RPMI8226 (cell line): ENCODE measurements at regions not wholly inside any gene's neighbourhood (a gene's known extent, or its start where the extent isn't known, plus 50 kb on each side); places are given as distances from the start of the nearest gene placed in this dataset.

Source experiments
- DNase-seq: peaks from one replicate; pipeline ENCODE4 v3.0.0-alpha.2; 2015

GRCh38 chr13:34777089-34777913 lies 164.8 kb upstream of the NBEA start:
- DNase-seq: no peak

GRCh38 chr13:34777914-34778303 lies 164.2 kb upstream of the NBEA start:
- no peak for DNase-seq

GRCh38 chr13:34779171-34779570 lies 162.9 kb upstream of the NBEA start:
- DNase-seq: no peak

GRCh38 chr13:34793301-34793700 lies 148.8 kb upstream of the NBEA start:
- DNase-seq: no peak

GRCh38 chr13:34803756-34804155 lies 138.3 kb upstream of the NBEA start:
- no peak for DNase-seq

- DNase-seq: no peak
Measured at GRCh38 chr13:34805347-34805746, 136.7 kb upstream of the NBEA start.

GRCh38 chr13:34808649-34809048 lies 133.4 kb upstream of the NBEA start:
- no peak for DNase-seq

GRCh38 chr13:34810996-34811395 lies 131.1 kb upstream of the NBEA start:
- no peak for DNase-seq

- no peak for DNase-seq
Measured at GRCh38 chr13:34815526-34815925, 126.5 kb upstream of the NBEA start.

- no peak for DNase-seq
Measured at GRCh38 chr13:34816245-34816884, 125.7 kb upstream of the NBEA start.

GRCh38 chr13:34816908-34817665 lies 125.0 kb upstream of the NBEA start:
- DNase-seq: no peak

- no peak for DNase-seq
Measured at GRCh38 chr13:34822650-34823049, 119.4 kb upstream of the NBEA start.

GRCh38 chr13:34826432-34826831 lies 115.6 kb upstream of the NBEA start:
- no peak for DNase-seq

- DNase-seq: no peak
Measured at GRCh38 chr13:34833562-34834182, 108.4 kb upstream of the NBEA start.

GRCh38 chr13:34842466-34842865 lies 99.6 kb upstream of the NBEA start:
- DNase-seq: no peak

- no peak for DNase-seq
Measured at GRCh38 chr13:34847766-34848165, 94.3 kb upstream of the NBEA start.

GRCh38 chr13:34849406-34849805 lies 92.7 kb upstream of the NBEA start:
- DNase-seq: no peak

- no peak for DNase-seq
Measured at GRCh38 chr13:34853161-34853560, 88.9 kb upstream of the NBEA start.

GRCh38 chr13:34857558-34858325 lies 84.3 kb upstream of the NBEA start:
- DNase-seq: no peak

- DNase-seq: no peak
Measured at GRCh38 chr13:34862311-34862710, 79.8 kb upstream of the NBEA start.

- DNase-seq: no peak
Measured at GRCh38 chr13:34862716-34863115, 79.4 kb upstream of the NBEA start.

- no peak for DNase-seq
Measured at GRCh38 chr13:34863360-34864135, 78.5 kb upstream of the NBEA start.
